HCT116 (cell line): ENCODE measurements at regions not wholly inside any gene's neighbourhood (a gene's known extent, or its start where the extent isn't known, plus 50 kb on each side); places are given as distances from the start of the nearest gene placed in this dataset.

Experiments
- ATAC-seq: fragments of 200-7000 bp; cut with Tn5 transposase; 2 replicates; pipeline ENCODE4 v1.9.1; 2020; ENCODE audit warnings: mild to moderate bottlenecking, moderate library complexity
- BruUV-seq: library from RNA; stranded (reverse); fragments of 400-500 nt; replicated peaks from 2 replicates; lab custom pipeline; 2021; lab: Mats Ljungman, UMichigan
- CTCF ChIA-PET: fragments of 300-600 bp; sonication (Branson Sonifier 250); formaldehyde crosslinking; loops from one replicate; lab custom pipeline; 2021; ENCODE audit warnings: antibody characterized with exemption; lab: Charles Lee
- POLR2A ChIA-PET: fragments of 300-600, 350-600 bp; sonication (Branson Sonifier 250); formaldehyde crosslinking; loops from one replicate; lab custom pipeline; 2021; ENCODE audit warnings: antibody characterized with exemption; lab: Charles Lee
- RAD21 ChIA-PET, 2 experiments: fragments of 300-600 bp; sonication (Branson Sonifier 250); formaldehyde crosslinking; loops; one replicate each; lab custom pipeline; 2023; ENCODE audit warnings: low total read pairs in 2 of 2; ENCODE audit not compliant: uncharacterized antibody in 2 of 2, unreplicated experiment in 2 of 2, low non-redundant PET in 1 of 2; lab: Charles Lee
- DNase-seq: peaks from one replicate; pipeline ENCODE4 v3.0.0-alpha.2; 2010; ENCODE audit warnings: low read depth, low spot score
- H2AFZ ChIP-seq: fragments of 200-600 bp; shearing (Covaris generic), sonication (generic); 2 replicates; pipeline ENCODE4 v1.6.1; 2017; ENCODE audit warnings: low read depth, mixed run types, mixed read lengths, antibody characterized with exemption, low read length; ENCODE audit not compliant: poor library complexity, severe bottlenecking
- H3K27ac ChIP-seq: 2 replicates; pipeline ENCODE4 v1.5.1; 2012; ENCODE audit warnings: low read depth, low read length
- H3K27me3 ChIP-seq: fragments of 200-600 bp; sonication (generic); 2 replicates; pipeline ENCODE4 v1.6.1; 2016; ENCODE audit warnings: mixed run types, low read length, mixed read lengths; ENCODE audit not compliant: insufficient read depth
- H3K36me3 ChIP-seq, 2 experiments: fragments of 200-500 bp in 1 of 2; fragments of 200-600 bp in 1 of 2; sonication (Bioruptor generic) in 1 of 2; sonication (generic) in 1 of 2; 2 replicates each; pipeline versions ENCODE4 v1.5.1 to v1.6.1; 2014 to 2016; ENCODE audit warnings: low read length in 2 of 2, inconsistent platforms in 1 of 2, mixed read lengths in 1 of 2, mixed run types in 1 of 2; ENCODE audit not compliant: insufficient read depth in 2 of 2, control insufficient read depth in 1 of 2
- H3K4me1 ChIP-seq, 2 experiments: fragments of 200-600 bp in 1 of 2; sonication (generic) in 1 of 2; 2 replicates each; pipeline versions ENCODE4 v1.5.1 to v1.6.1; 2012 to 2017; ENCODE audit warnings: low read length in 2 of 2, inconsistent platforms in 1 of 2, mild to moderate bottlenecking in 1 of 2, mixed read lengths in 1 of 2, mixed run types in 1 of 2, moderate library complexity in 1 of 2; ENCODE audit not compliant: insufficient read depth in 2 of 2, control insufficient read depth in 1 of 2
- H3K4me2 ChIP-seq: fragments of 200-600 bp; sonication (generic); 2 replicates; pipeline ENCODE4 v1.6.1; 2017; ENCODE audit warnings: mixed run types, low read length, mixed read lengths
- H3K4me3 ChIP-seq, 2 experiments: fragments of 200-600 bp in 1 of 2; sonication (generic) in 1 of 2; replicated peaks in 1 of 2; 2 replicates each; pipeline ENCODE4 v1.5.1; 2011 to 2016; ENCODE audit warnings: low read length in 2 of 2, control low read depth in 1 of 2, low read depth in 1 of 2, mild to moderate bottlenecking in 1 of 2, mixed read lengths in 1 of 2, mixed run types in 1 of 2
- H3K79me2 ChIP-seq: fragments of 200-600 bp; sonication (generic); 2 replicates; pipeline ENCODE4 v1.6.1; 2017; ENCODE audit warnings: mild to moderate bottlenecking, mixed run types, low read length, moderate library complexity, mixed read lengths; ENCODE audit not compliant: insufficient read depth
- H3K9ac ChIP-seq: fragments of 200-600 bp; sonication (generic); 2 replicates; pipeline ENCODE4 v1.6.1; 2016; ENCODE audit warnings: low read length, mixed read lengths
- H3K9me2 ChIP-seq: fragments of 200-600 bp; sonication (generic), shearing (Covaris generic); 2 replicates; pipeline ENCODE4 v1.6.1; 2017; ENCODE audit warnings: mixed run types, mild to moderate bottlenecking, moderate library complexity; ENCODE audit not compliant: insufficient read depth
- H3K9me3 ChIP-seq, 2 experiments: fragments of 200-500 bp in 1 of 2; fragments of 200-600 bp in 1 of 2; sonication (Bioruptor generic) in 1 of 2; sonication (generic) in 1 of 2; 2 replicates each; pipeline ENCODE4 v1.6.1; 2014 to 2017; ENCODE audit warnings: low read length in 2 of 2, mixed read lengths in 2 of 2, inconsistent platforms in 1 of 2, low read depth in 1 of 2, mild to moderate bottlenecking in 1 of 2, mixed run types in 1 of 2, moderate library complexity in 1 of 2; ENCODE audit not compliant: control insufficient read depth in 1 of 2, insufficient read depth in 1 of 2
- H4K20me1 ChIP-seq: fragments of 200-600 bp; sonication (generic), shearing (Covaris generic); 2 replicates; pipeline ENCODE4 v1.6.1; 2017; ENCODE audit warnings: mixed run types, mild to moderate bottlenecking, moderate library complexity; ENCODE audit not compliant: insufficient read depth
- EGR1 ChIP-seq: IDR thresholded peaks from 2 replicates; pipeline ENCODE4 v1.6.1; 2012; ENCODE audit warnings: low read depth
- EZH2phosphoT487 ChIP-seq: fragments of 200-600 bp; IDR thresholded peaks from 2 replicates; pipeline ENCODE4 v1.6.1; 2018; ENCODE audit warnings: antibody characterized with exemption, borderline replicate concordance
- FOSL1 ChIP-seq: IDR thresholded peaks from 2 replicates; pipeline ENCODE4 v1.6.1; 2012; ENCODE audit warnings: low read depth
- YY1 ChIP-seq: IDR thresholded peaks from 2 replicates; pipeline ENCODE4 v1.6.1; 2011; ENCODE audit warnings: low read length, low read depth, moderate library complexity, mild to moderate bottlenecking; ENCODE audit not compliant: insufficient replicate concordance; ENCODE audit errors: extremely low read depth
- ZNF274 ChIP-seq: fragments of 200-500 bp; sonication (Bioruptor generic); IDR thresholded peaks from 2 replicates; pipeline ENCODE4 v1.6.1; 2014; ENCODE audit warnings: mild to moderate bottlenecking, low read depth, low read length, inconsistent platforms
- intact Hi-C: fragments of 100-400 bp; cut with micrococcal nuclease; formaldehyde crosslinking; loops from 2 replicates; pipeline ENCODE4 v1.10.0; 2022
- TF ChIP-seq, protein P1 (sequence below), 3 experiments: fragments of 200-600 bp in 1 of 3; sonication (generic) in 1 of 3; IDR thresholded peaks in 2 of 3; conservative IDR thresholded peaks in 1 of 3; 2 replicates each; pipeline ENCODE4 v1.5.1; 2012 to 2017; ENCODE audit warnings: low read depth in 2 of 3, low read length in 2 of 3, antibody characterized with exemption in 1 of 3, borderline replicate concordance in 1 of 3, control low read depth in 1 of 3, mild to moderate bottlenecking in 1 of 3, mixed read lengths in 1 of 3, mixed run types in 1 of 3, moderate library complexity in 1 of 3; ENCODE audit not compliant: insufficient read depth in 1 of 3
- TF ChIP-seq, protein P2 (sequence below): IDR thresholded peaks from 2 replicates; pipeline ENCODE4 v1.6.1; 2011; ENCODE audit warnings: mild to moderate bottlenecking, low read length, moderate library complexity; ENCODE audit not compliant: insufficient replicate concordance; ENCODE audit errors: extremely low read depth
- TF ChIP-seq, protein P3 (sequence below): IDR thresholded peaks from 2 replicates; pipeline ENCODE4 v1.6.1; 2012

DNA sequence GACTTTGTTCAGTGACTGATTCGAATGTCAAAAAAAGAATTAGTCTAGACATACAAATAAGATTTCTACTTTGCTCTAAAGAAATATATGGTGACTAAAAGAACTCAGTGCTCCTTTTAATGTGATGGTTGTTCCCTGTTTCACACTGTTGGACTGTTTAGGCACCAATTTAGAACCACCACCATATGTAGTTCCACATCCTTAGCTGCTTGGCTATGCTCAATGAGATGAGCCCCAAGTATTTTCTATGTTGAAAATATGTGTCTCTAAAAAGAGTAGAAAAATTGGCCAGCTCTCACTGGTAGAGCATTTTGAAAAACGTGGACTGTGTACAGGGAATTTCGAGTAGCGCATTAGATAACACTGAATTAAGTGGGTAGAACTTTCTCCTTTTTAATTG lies 167.3 kb downstream of the GOLIM4 start:
- no peaks in the 10 kb centered on the region for H3K4me1 ChIP-seq
- no peak overlapping the region for H3K4me3 ChIP-seq
- no peaks in the 10 kb centered on the region for H3K9me2 ChIP-seq
- TF ChIP-seq, protein P1, sequence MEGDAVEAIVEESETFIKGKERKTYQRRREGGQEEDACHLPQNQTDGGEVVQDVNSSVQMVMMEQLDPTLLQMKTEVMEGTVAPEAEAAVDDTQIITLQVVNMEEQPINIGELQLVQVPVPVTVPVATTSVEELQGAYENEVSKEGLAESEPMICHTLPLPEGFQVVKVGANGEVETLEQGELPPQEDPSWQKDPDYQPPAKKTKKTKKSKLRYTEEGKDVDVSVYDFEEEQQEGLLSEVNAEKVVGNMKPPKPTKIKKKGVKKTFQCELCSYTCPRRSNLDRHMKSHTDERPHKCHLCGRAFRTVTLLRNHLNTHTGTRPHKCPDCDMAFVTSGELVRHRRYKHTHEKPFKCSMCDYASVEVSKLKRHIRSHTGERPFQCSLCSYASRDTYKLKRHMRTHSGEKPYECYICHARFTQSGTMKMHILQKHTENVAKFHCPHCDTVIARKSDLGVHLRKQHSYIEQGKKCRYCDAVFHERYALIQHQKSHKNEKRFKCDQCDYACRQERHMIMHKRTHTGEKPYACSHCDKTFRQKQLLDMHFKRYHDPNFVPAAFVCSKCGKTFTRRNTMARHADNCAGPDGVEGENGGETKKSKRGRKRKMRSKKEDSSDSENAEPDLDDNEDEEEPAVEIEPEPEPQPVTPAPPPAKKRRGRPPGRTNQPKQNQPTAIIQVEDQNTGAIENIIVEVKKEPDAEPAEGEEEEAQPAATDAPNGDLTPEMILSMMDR (IDR thresholded peaks at IDR 0.05 in 2 of 3, conservative IDR thresholded peaks at IDR 0.05 in 1 of 3; ENCODE audit: borderline replicate concordance in 1 of 3, insufficient read depth in 1 of 3, low read depth in 2 of 3, low read length in 2 of 3), result no peak
- TF ChIP-seq, protein P2, sequence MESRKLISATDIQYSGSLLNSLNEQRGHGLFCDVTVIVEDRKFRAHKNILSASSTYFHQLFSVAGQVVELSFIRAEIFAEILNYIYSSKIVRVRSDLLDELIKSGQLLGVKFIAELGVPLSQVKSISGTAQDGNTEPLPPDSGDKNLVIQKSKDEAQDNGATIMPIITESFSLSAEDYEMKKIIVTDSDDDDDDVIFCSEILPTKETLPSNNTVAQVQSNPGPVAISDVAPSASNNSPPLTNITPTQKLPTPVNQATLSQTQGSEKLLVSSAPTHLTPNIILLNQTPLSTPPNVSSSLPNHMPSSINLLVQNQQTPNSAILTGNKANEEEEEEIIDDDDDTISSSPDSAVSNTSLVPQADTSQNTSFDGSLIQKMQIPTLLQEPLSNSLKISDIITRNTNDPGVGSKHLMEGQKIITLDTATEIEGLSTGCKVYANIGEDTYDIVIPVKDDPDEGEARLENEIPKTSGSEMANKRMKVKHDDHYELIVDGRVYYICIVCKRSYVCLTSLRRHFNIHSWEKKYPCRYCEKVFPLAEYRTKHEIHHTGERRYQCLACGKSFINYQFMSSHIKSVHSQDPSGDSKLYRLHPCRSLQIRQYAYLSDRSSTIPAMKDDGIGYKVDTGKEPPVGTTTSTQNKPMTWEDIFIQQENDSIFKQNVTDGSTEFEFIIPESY, result no peak
- no peak for TF ChIP-seq EGR1
- TF ChIP-seq EZH2phosphoT487, result no peak
- no peak for TF ChIP-seq YY1
- TF ChIP-seq ZNF274, result no peak
- TF ChIP-seq, protein P3, sequence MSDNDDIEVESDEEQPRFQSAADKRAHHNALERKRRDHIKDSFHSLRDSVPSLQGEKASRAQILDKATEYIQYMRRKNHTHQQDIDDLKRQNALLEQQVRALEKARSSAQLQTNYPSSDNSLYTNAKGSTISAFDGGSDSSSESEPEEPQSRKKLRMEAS, result no peak
- TF ChIP-seq FOSL1, result no peak
- no TSS peak for BruUV-seq
- intact Hi-C loops, result loop anchor here (1.0 to 10.0 kb wide), 3 partner anchors 112 to 919 kb away; no protein-coding TSS in a partner anchor
- no peaks in the 10 kb centered on the region for H3K79me2 ChIP-seq
- no peak overlapping the region for H3K27ac ChIP-seq
- no peak overlapping the region for H3K9ac ChIP-seq
- no peaks in the 10 kb centered on the region for H3K27me3 ChIP-seq
- ChIA-PET POLR2A (no interaction called here), CTCF (interaction anchor here (1.2 to 1.5 kb wide), 2 partner anchors 46 to 113 kb away, joined by 3 to 11 read pairs; no protein-coding TSS in a partner anchor), RAD21 (no interaction called here)
- ATAC-seq (no peak), DNase-seq (no peak)
- H3K9me3 ChIP-seq, result no peaks in the 10 kb centered on the region
- no peaks in the 10 kb centered on the region for H4K20me1 ChIP-seq
- H2AFZ ChIP-seq, result no peak overlapping the region
- no peak overlapping the region for H3K4me2 ChIP-seq
- no peaks in the 10 kb centered on the region for H3K36me3 ChIP-seq
